HG02885 (cell line): ENCODE measurements at regions not wholly inside any gene's neighbourhood (a gene's known extent, or its start where the extent isn't known, plus 50 kb on each side); places are given as distances from the start of the nearest gene placed in this dataset.
A peak's percentile ranks its signal among the peaks of the same experiment; 100 is the strongest.

Source experiments
- ATAC-seq: cut with Tn5 transposase; IDR thresholded peaks from one replicate; pipeline ENCODE4 v1.9.1; 2021; ENCODE audit warnings: mild to moderate bottlenecking; ENCODE audit not compliant: unreplicated experiment, poor library complexity

DNA sequence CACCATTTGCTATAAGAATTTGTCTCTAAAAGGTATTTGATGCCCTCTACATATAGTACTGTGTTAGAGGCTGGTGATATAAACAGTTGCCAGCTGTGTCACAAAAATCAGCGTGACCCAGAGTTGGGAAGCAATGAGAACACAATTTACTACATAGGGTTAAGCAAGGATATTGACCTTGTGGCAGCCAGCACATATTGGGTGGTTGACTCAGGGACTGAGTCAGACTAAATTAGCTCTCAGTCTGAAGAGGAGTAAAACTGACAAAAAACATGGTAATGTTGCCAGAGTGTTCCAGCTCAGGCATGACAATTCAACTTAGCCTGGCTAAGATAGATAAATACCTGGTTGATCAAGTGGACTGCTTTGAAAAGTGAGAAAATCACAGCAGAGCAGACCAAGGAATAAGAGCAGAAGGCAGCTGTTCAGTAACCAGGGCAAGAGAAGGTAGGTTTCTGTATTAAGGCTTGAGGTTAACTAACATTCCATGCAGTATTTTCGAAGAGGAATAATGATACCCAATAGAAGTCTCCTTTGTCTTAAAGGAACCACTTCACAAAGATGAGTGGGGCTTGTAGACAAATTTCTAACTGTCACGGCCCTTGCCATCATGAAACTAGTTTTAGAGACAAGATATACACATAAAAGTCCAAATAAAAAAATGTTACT lies 108.2 kb upstream of the ERBB4 start:
- ATAC-seq, result no peak

DNA sequence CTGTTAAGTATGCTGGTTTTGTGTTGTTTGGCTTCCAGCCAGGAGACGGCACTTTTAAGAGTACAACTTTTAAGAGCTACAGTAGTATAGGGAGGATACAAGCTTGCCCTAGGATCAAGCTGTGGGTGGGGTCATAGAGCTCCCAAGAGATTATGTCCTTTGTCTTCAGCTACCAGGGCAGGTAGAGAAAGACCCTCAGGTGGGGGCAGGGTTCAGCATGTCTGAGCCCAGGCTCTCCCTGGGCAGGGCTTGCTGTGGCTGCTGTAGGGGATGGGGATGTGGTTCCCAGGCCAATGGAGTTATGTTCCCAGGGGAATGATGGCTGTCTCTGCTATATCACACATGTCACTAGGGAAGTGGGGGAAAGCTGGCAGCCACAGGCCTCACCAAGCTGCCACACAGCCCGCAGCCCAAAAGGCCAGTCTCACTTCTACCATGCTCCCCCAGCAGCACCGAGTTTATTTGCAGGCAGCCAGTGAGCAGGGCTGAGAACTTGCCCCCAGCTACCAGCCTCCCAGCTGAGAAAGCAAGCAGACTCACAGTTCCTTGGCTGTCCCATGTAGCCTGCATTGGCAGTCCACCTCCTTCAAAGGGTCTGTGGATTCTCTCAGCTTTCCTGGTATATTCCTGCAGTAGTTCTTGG lies 105.7 kb upstream of the ERBB4 start:
- no peak for ATAC-seq

DNA sequence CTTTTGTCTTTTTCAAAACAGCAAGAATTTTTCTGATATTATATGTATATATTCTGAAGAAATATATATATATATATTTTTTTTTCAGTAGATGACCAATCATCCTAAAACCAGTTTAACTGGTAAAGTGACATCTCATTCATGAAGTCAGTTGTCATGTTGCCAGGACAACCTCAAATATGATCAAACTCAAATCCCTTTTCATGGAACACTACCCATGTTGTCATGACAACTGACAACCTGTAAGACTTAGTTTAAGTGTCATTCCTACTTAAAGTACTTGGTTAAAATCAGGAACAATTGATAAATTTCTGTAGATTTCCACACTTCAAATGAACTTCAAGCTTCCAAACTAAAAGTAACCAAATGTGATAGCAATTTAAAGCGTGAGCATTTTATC lies 101.8 kb upstream of the ERBB4 start:
- ATAC-seq, result no peak

DNA sequence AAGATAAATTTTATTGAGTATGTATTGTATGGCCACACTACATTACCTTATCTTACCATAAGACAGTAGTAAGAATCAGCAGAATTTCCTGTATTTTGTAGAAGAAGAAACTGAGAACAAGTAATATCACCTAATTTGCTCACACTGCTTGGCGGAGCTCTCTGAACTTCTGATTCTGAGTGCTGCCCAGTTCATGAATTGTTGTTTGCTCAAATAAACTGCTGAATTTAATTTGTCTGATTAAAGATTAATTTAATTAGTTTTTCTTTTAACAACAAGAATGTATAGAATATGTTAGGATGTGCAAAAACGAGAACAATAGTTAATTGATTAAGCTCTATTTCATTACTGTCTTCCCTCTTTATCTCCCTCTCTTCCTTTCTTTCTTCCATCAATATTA lies 100.1 kb upstream of the ERBB4 start:
- ATAC-seq, result no peak

DNA sequence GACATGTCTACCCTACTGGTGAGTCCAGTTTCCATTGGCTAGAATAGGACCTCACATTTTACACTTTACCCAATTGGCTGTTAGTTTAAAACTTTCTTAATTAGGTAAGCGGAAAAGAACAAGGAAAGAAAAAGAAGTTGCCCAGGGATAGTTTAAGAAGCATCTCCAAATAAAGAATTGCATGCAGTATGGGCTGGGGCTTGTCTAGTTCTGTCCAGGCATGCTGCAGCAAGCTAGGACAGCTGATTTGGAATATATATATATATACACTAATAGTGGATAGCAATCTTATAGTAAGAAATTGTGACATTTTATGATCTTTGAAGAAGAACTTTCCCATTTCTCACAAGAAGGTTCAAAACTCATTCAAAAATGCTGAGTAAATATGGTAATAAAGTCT lies 90.0 kb upstream of the ERBB4 start:
- ATAC-seq, result no peak

DNA sequence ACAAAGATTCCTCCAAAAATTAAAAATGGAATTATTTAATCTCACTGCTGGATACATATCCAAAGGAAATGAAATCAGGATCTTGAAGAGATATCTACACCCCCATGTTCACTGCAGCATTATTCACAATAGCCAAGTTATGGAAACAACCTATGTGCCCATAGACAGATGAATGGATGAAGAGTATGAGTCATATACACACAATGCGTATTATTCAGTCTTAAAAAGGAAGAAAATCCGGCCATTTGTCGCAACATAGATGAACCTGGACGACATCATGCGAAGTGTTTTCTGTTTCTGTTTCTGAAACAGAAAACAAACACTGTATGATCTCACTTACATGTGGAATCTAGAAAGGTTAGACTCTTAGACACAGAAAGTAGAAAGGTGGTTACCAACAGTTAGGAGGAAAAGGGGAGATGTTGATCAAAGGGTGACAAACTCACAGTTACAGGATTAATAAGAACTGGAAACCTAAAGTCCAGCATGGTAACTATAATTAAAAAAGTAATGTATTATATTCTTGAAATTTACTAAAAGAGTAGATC lies 87.8 kb upstream of the ERBB4 start:
- ATAC-seq, result no peak

DNA sequence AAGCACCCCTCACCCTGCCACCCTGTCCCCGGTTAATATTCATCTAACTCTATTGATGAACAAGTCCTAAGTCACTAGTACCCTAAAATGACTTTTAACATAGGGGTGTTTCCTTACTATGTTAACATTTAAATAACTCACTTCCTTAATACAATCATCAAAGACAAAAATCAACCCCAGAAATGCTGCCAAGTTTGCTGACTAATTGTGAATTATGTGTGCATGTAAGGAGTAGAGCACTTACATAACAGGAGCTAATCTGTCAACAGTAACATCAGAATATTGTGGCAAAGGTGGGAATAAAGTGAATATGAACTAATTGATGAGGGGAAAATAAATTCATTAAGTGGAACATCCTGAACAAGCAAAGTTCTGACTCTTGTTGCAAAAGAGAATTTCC lies 81.4 kb upstream of the ERBB4 start:
- ATAC-seq, result no peak

DNA sequence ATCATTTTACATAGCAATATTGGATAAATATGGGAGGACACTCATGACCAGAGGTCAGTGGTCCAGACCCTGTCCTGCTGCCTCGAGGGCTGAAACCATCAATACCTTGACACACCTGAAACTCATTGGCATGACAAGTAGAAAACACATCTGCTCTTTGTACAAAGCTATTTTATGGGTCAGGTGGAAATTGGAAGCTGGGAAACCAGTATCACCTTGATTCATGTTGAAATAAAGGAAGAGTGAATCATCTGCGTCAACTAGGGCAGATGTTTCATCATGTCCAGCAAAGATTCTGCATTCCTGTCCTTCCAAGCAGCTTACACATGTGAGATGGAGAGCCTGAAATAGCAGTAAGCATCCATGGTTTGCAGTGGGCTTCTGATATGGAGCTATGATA lies 80.0 kb upstream of the ERBB4 start:
- no peak for ATAC-seq

DNA sequence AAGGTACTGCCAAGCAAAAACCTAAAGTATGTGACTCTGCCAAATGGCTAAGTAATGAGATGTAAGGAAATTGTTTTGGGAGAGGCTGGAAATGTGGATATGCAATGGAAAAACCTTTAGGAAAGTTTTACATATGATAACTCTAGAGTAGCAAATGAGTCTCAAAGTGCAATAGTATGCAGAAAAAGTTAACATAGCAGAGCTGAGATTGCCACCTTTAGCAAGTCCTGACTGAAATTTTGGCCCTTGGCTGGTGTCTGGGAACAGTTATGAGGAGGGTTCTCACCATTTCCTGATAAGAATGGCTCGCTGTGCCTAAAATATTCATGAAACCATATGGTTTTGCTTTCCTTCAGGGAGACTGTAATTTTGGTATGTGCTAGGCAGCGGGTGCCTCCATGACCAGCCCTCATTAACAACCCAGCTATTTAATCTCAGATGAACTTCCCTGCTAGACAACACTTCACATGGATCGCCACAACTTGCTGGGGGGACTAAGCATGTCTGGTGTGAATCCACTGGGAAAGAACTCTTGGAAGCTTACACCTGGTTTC lies 72.3 kb upstream of the ERBB4 start:
- ATAC-seq, result no peak

DNA sequence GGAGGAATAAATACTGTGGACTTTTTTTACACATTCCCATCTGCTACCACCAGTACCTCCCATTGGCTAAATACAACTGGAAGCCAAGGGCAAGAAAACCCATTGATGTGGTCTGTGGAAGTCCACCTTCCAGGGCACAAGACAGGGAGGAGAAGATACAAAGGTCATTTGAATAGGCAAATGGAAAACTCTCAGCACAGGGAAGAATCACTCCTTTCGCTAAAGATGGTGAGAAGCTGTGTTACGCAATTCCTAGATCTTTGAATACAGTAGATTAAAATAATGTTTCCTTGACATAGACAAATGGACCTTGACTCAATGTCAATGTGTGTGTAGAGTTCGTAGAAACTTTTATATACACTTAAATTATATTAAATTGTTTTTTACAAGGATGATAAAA lies 70.9 kb upstream of the ERBB4 start:
- no peak for ATAC-seq

DNA sequence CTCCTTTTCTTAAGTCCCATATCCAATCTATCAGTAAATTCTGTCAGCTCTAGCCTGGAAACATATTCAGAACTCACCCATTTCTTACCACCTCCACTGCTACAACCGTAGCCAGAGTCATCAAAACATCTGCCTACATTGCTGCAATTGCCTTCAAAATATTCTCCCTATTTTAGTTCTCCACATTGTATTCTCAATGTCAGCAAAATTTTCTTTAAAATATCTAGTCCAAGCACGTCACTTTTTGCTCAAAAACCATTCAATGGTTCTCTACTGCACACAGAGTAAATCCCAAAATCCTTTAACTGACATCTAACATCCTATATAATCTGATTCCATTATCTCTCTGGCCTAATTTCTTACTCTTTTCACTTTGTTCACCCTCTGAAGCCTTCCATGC lies 68.5 kb upstream of the ERBB4 start:
- no peak for ATAC-seq

DNA sequence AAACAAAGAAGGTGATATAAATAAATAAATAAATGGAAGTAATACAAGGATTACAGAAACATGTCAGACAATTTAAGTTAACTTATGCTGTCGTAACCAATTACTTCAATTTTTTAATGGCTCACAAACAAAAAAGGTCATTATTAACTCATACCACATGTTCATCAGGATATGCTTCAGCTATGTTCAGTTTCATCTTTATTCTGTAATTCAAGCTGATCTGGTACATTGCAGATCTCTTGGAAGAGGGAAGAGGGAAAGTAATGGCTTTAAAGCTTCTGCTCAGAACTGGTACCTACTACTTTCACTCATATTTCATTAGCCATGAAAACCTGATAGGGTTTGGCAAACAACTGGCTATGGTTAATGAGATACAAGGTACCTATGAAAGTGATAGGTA lies 67.6 kb upstream of the ERBB4 start:
- no peak for ATAC-seq

DNA sequence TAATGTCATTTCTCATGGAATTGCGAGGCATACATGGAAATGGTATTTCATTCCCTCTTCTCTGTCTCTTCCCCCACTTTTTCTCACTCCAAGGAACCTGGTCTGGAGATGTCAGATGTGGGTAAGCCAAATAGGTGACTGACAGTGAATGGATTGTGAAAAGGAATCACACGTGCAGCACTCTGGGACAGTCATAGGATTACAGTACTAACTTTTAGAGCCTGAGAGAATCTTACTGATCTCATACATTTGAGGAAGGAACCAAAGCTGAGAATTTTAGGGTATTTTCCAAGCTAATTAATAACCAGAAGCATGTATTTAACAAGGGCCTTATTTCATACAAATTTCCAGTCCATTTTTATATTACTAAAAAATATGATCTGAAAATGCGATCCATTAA lies 58.1 kb upstream of the ERBB4 start:
- no peak for ATAC-seq

DNA sequence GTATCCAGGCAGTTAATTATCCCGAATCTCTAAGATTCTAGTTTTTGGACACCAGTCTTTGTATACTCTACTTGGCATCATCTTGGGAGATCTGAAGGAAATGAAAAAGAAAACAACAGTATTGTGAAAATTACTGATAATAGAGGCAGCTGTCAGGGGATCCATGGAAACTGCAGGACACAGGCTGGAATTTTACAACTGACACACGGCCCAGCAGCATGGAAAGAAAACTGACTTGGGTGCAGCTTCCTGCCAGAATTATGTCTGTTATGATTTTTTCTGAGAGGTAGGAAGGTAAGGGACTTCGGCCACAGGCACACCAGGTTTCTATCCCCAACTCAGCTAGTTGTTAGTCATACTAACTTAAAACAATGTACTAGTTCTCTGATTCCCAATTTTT lies 57.7 kb upstream of the ERBB4 start:
- no peak for ATAC-seq

DNA sequence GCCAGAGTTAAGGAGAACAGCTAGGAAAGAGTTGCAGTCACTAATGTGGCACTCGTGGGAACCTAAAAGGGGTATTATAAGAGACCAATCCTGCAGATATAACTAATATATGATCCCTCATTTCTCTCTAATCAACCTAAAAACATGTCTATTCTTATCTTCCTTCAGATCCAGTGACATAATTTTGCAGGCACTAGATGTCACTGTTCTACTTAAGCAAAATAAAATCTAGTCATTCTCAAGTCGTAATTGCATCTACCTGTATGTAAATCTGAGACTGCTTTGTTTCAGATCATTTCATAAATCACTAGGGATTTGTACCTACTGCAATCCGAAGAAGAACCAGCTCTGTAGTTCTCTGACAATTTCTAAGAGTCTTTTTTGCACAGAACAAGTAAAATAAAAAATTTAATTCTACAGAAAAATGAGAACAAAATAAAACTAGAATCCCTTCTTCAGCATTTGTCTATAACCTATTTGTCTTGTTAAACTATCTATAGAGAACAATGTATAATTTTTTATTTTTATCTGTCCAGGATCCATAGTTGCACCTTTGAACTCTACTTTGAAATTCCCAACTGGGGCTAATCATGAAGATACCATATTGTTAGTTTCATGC lies 56.5 kb upstream of the ERBB4 start:
- ATAC-seq, result peak; percentile 80

DNA sequence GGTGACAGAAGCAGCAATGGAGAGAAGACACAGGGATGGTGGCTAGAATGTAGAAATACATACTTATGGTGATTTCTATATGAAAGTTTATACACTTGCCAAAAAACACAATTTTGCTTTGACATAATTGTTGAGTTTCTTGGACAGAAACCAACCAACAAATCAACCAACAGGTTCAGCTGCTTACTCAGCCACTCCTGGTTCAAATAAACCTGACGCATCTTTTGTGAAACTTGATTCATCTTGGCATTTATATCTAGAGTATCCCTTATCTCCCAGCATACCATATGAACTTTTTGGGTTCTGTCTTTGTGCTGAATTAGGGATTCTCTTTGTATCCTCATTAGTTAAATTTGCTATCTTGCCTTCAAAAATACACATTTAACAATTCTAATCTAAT lies 54.1 kb upstream of the ERBB4 start:
- no peak for ATAC-seq
